ENCODE measurements at regions not wholly inside any gene's neighbourhood (a gene's known extent, or its start where the extent isn't known, plus 50 kb on each side); places are given as distances from the start of the nearest gene placed in this dataset.

DNA sequence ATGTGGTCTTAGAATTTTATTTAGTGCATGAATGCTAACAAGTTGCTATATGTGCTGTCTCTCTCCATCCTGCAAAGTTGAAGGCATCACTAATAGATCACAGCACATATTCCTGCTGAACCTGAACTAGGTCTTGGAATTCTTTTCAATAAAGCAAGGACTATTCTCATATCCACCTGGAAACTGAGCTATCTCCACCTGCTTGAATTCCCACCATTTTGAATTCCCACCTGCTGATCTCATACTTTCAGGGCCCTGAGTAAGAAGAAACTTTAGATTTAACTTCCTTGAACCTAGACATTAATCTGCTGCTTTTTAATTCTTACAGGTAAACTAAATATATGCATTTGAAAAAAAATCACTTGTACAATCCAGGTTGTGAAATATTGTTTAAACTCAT lies 445.3 kb upstream of the CCL2 start:
- DNase-seq (ENCODE audit: unreplicated experiment), result no peak
- POLR2A ChIA-PET, result no interaction called here
- Mint-ChIP-seq H3K9me3 (ENCODE audit: unreplicated experiment) (peaks cover 49% of the 10 kb centered on the region), H3K36me3 (ENCODE audit: insufficient read depth, unreplicated experiment) (no peaks in the 10 kb centered on the region), H3K4me3 (ENCODE audit: unreplicated experiment) (no peak overlapping the region), H3K27ac (ENCODE audit: low read depth, unreplicated experiment) (no peak overlapping the region), H3K27me3 (ENCODE audit: insufficient read depth, unreplicated experiment) (no peaks in the 10 kb centered on the region), H3K4me1 (ENCODE audit: insufficient read depth, unreplicated experiment) (no peaks in the 10 kb centered on the region)
- BruUV-seq (replicated peaks), result no TSS peak
- CTCF ChIA-PET, result interaction anchor here (0.8 kb wide), 1 partner anchor 80 kb away, joined by 3 read pairs; no protein-coding TSS in a partner anchor
- intact Hi-C loops (cut with micrococcal nuclease), result no loop called here
- TF ChIP-seq, protein P1, sequence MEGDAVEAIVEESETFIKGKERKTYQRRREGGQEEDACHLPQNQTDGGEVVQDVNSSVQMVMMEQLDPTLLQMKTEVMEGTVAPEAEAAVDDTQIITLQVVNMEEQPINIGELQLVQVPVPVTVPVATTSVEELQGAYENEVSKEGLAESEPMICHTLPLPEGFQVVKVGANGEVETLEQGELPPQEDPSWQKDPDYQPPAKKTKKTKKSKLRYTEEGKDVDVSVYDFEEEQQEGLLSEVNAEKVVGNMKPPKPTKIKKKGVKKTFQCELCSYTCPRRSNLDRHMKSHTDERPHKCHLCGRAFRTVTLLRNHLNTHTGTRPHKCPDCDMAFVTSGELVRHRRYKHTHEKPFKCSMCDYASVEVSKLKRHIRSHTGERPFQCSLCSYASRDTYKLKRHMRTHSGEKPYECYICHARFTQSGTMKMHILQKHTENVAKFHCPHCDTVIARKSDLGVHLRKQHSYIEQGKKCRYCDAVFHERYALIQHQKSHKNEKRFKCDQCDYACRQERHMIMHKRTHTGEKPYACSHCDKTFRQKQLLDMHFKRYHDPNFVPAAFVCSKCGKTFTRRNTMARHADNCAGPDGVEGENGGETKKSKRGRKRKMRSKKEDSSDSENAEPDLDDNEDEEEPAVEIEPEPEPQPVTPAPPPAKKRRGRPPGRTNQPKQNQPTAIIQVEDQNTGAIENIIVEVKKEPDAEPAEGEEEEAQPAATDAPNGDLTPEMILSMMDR (IDR thresholded peaks at IDR 0.05; ENCODE audit: unreplicated experiment), result no peak

GRCh38 chr17:33811004-33811760 lies 443.9 kb upstream of the CCL2 start:
- Mint-ChIP-seq H3K4me3 (ENCODE audit: unreplicated experiment) (no peak overlapping the region), H3K9me3 (ENCODE audit: unreplicated experiment) (peaks cover 49% of the 10 kb centered on the region), H3K36me3 (ENCODE audit: insufficient read depth, unreplicated experiment) (no peaks in the 10 kb centered on the region), H3K4me1 (ENCODE audit: insufficient read depth, unreplicated experiment) (no peaks in the 10 kb centered on the region), H3K27me3 (ENCODE audit: insufficient read depth, unreplicated experiment) (no peaks in the 10 kb centered on the region), H3K27ac (ENCODE audit: low read depth, unreplicated experiment) (no peak overlapping the region)
- POLR2A ChIA-PET, result no interaction called here
- TF ChIP-seq, protein P1 (IDR thresholded peaks at IDR 0.05; ENCODE audit: unreplicated experiment), result no peak
- DNase-seq (ENCODE audit: unreplicated experiment), result no peak
- intact Hi-C loops (cut with micrococcal nuclease), result no loop called here
- BruUV-seq (replicated peaks), result no TSS peak
- CTCF ChIA-PET, result no interaction called here

DNA sequence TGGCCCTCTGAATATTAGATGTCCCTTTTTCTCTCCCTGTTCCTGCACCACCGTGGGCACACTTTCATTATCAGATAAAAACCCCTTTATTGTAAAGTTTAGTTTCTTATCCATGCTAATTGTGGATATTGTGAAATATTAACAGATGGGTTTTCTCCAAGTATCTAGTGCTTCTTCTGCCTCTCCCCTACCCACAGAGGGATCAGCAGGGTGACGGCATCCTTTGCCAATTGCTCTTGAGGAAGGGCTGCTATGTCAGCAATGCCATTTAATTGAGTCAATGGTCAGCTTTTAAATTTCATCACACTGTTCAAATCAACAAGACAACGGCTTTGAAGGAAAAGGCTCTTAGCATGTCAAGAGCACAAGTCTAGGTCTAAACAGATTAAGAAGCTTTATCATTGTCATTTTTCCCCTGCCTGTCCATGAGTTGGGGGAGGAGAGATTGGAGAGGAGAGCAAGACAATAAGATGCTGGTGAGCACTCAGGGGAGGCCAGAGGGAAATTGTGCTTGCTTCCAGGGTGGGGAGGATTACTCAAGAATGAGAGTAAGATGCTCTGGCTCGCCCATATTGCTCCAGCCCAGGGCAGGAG lies 443.0 kb upstream of the CCL2 start:
- Mint-ChIP-seq H3K27me3 (ENCODE audit: insufficient read depth, unreplicated experiment) (no peaks in the 10 kb centered on the region), H3K27ac (ENCODE audit: low read depth, unreplicated experiment) (no peak overlapping the region), H3K4me3 (ENCODE audit: unreplicated experiment) (no peak overlapping the region), H3K4me1 (ENCODE audit: insufficient read depth, unreplicated experiment) (no peaks in the 10 kb centered on the region), H3K9me3 (ENCODE audit: unreplicated experiment) (peaks cover 49% of the 10 kb centered on the region), H3K36me3 (ENCODE audit: insufficient read depth, unreplicated experiment) (no peaks in the 10 kb centered on the region)
- BruUV-seq (replicated peaks), result no TSS peak
- ChIA-PET CTCF (no interaction called here), POLR2A (no interaction called here)
- intact Hi-C loops (cut with micrococcal nuclease), result no loop called here
- no peak for DNase-seq (ENCODE audit: unreplicated experiment)
- TF ChIP-seq, protein P1 (IDR thresholded peaks at IDR 0.05; ENCODE audit: unreplicated experiment), result no peak

GRCh38 chr17:33814852-33815251 lies 440.2 kb upstream of the CCL2 start:
- no TSS peak for BruUV-seq (replicated peaks)
- no peaks in the 10 kb centered on the region for H3K27me3 Mint-ChIP-seq (ENCODE audit: insufficient read depth, unreplicated experiment)
- ChIA-PET POLR2A (no interaction called here), CTCF (no interaction called here)
- intact Hi-C loops (cut with micrococcal nuclease), result no loop called here
- no peak overlapping the region for H3K4me3 Mint-ChIP-seq (ENCODE audit: unreplicated experiment)
- no peaks in the 10 kb centered on the region for H3K36me3 Mint-ChIP-seq (ENCODE audit: insufficient read depth, unreplicated experiment)
- TF ChIP-seq, protein P1 (IDR thresholded peaks at IDR 0.05; ENCODE audit: unreplicated experiment), result no peak
- no peaks in the 10 kb centered on the region for H3K4me1 Mint-ChIP-seq (ENCODE audit: insufficient read depth, unreplicated experiment)
- peaks cover 37% of the 10 kb centered on the region for H3K9me3 Mint-ChIP-seq (ENCODE audit: unreplicated experiment)
- no peak for DNase-seq (ENCODE audit: unreplicated experiment)
- no peak overlapping the region for H3K27ac Mint-ChIP-seq (ENCODE audit: low read depth, unreplicated experiment)

Data from MCF 10A (cell line).